Mesenchymal stem cell (in vitro differentiated cells and primary cell): ENCODE measurements at regions not wholly inside any gene's neighbourhood (a gene's known extent, or its start where the extent isn't known, plus 50 kb on each side); places are given as distances from the start of the nearest gene placed in this dataset.
A peak's percentile ranks its signal among the peaks of the same experiment; 100 is the strongest.

ENCODE experiments used
- DNase-seq: peaks from one replicate; pipeline ENCODE4 v3.0.0-alpha.2; 2013
- H2AFZ ChIP-seq: one replicate; pipeline ENCODE4 v1.6.1; 2013; ENCODE audit warnings: low read depth, mild to moderate bottlenecking, control low read depth, inconsistent platforms, low read length, moderate library complexity
- H2AK5ac ChIP-seq: 2 replicates; pipeline ENCODE4 v1.6.1; 2013; ENCODE audit warnings: low read length, moderate library complexity, mild to moderate bottlenecking, inconsistent platforms; ENCODE audit not compliant: severe bottlenecking
- H2BK120ac ChIP-seq: one replicate; pipeline ENCODE4 v1.6.1; 2013; ENCODE audit warnings: low read depth, mild to moderate bottlenecking, inconsistent platforms, low read length, moderate library complexity
- H2BK12ac ChIP-seq, 2 experiments: one replicate each; pipeline ENCODE4 v1.6.1; 2013; ENCODE audit warnings: inconsistent platforms in 2 of 2, low read length in 2 of 2, mild to moderate bottlenecking in 2 of 2, moderate library complexity in 2 of 2, control low read depth in 1 of 2
- H2BK15ac ChIP-seq: one replicate; pipeline ENCODE4 v1.6.1; 2013; ENCODE audit warnings: mild to moderate bottlenecking, low read depth, inconsistent platforms; ENCODE audit not compliant: poor library complexity, severe bottlenecking
- H2BK5ac ChIP-seq: 2 replicates; pipeline ENCODE4 v1.6.1; 2013; ENCODE audit warnings: low read depth, mild to moderate bottlenecking, low read length, control low read depth, inconsistent platforms; ENCODE audit not compliant: poor library complexity, severe bottlenecking
- H3K14ac ChIP-seq, 2 experiments: one replicate each; pipeline ENCODE4 v1.6.1; 2013; ENCODE audit warnings: inconsistent platforms in 2 of 2, low read length in 2 of 2, control low read depth in 1 of 2, mild to moderate bottlenecking in 1 of 2, moderate library complexity in 1 of 2
- H3K18ac ChIP-seq, 2 experiments: one replicate each; pipeline ENCODE4 v1.6.1; 2013; ENCODE audit warnings: inconsistent platforms in 2 of 2, low read length in 2 of 2, control low read depth in 1 of 2, low read depth in 1 of 2, mild to moderate bottlenecking in 1 of 2
- H3K23ac ChIP-seq, 2 experiments: one replicate each; pipeline ENCODE4 v1.6.1; 2013; ENCODE audit warnings: inconsistent platforms in 2 of 2, low read length in 2 of 2, mild to moderate bottlenecking in 2 of 2, moderate library complexity in 2 of 2, control low read depth in 1 of 2
- H3K27ac ChIP-seq: 2 replicates; pipeline ENCODE4 v1.5.1; 2013; ENCODE audit warnings: mild to moderate bottlenecking, moderate library complexity, low read length, control low read depth, inconsistent platforms; ENCODE audit not compliant: poor library complexity, severe bottlenecking
- H3K27me3 ChIP-seq, 2 experiments: 2 replicates each; pipeline versions ENCODE4 v1.6.1 to v1.7.0; 2013; ENCODE audit warnings: low read length in 2 of 2, mild to moderate bottlenecking in 2 of 2, moderate library complexity in 2 of 2, control low read depth in 1 of 2, inconsistent platforms in 1 of 2; ENCODE audit not compliant: control insufficient read depth in 1 of 2, insufficient read depth in 1 of 2
- H3K36me3 ChIP-seq, 2 experiments: 2 replicates each; pipeline versions ENCODE4 v1.6.1 to v1.7.0; 2013; ENCODE audit warnings: low read length in 2 of 2, control low read depth in 1 of 2, inconsistent platforms in 1 of 2, low read depth in 1 of 2, mild to moderate bottlenecking in 1 of 2; ENCODE audit not compliant: insufficient read depth in 2 of 2, control insufficient read depth in 1 of 2
- H3K4ac ChIP-seq, 2 experiments: one replicate each; pipeline ENCODE4 v1.6.1; 2013; ENCODE audit warnings: inconsistent platforms in 2 of 2, low read length in 2 of 2, mild to moderate bottlenecking in 2 of 2, moderate library complexity in 2 of 2, control low read depth in 1 of 2, low read depth in 1 of 2
- H3K4me1 ChIP-seq: 2 replicates; pipeline ENCODE4 v1.6.1; 2013; ENCODE audit warnings: low read depth, low read length, control low read depth; ENCODE audit not compliant: control insufficient read depth, insufficient read depth
- H3K4me2 ChIP-seq: 2 replicates; pipeline ENCODE4 v1.6.1; 2013; ENCODE audit warnings: low read length, mild to moderate bottlenecking, inconsistent platforms; ENCODE audit not compliant: poor library complexity, severe bottlenecking
- H3K4me3 ChIP-seq, 2 experiments: 2 replicates each; pipeline versions ENCODE4 v1.5.1 to v1.7.0; 2013; ENCODE audit warnings: low read length in 2 of 2, mild to moderate bottlenecking in 2 of 2, control low read depth in 1 of 2, low read depth in 1 of 2; ENCODE audit not compliant: insufficient read depth in 1 of 2
- H3K79me1 ChIP-seq: replicated peaks from 2 replicates; pipeline ENCODE4 v1.6.1; 2013; ENCODE audit warnings: mild to moderate bottlenecking, control low read depth, low read length, inconsistent platforms; ENCODE audit not compliant: poor library complexity, severe bottlenecking
- H3K9ac ChIP-seq: 2 replicates; pipeline ENCODE4 v1.7.0; 2013; ENCODE audit warnings: mild to moderate bottlenecking, low read length, moderate library complexity
- H3K9me3 ChIP-seq: 2 replicates; pipeline ENCODE4 v1.7.0; 2013; ENCODE audit warnings: mild to moderate bottlenecking, low read length; ENCODE audit not compliant: control insufficient read depth
- H4K8ac ChIP-seq: one replicate; pipeline ENCODE4 v1.6.1; 2013; ENCODE audit warnings: inconsistent platforms, mild to moderate bottlenecking, low read length, moderate library complexity
- H4K91ac ChIP-seq: one replicate; pipeline ENCODE4 v1.6.1; 2013; ENCODE audit warnings: mild to moderate bottlenecking, low read length, inconsistent platforms
- WGBS: methylation state at CpG from one replicate; pipeline ENCODE4 v1.1.7; 2013; ENCODE audit warnings: mixed read lengths; 5-methylcytosine and 5-hydroxymethylcytosine counted together

GRCh38 chr12:114955414-114956014, 271.5 kb upstream of the TBX3 start:
- H2AK5ac ChIP-seq: no peak overlapping the region
- H4K8ac ChIP-seq: no peak overlapping the region
- no peak overlapping the region for H3K14ac ChIP-seq
- no peak overlapping the region for H3K27ac ChIP-seq
- no peak overlapping the region for H3K4me2 ChIP-seq
- no peak overlapping the region for H3K23ac ChIP-seq
- 43% methylated on average over 2 of the region's 2 CpGs for WGBS
- H3K4me1 ChIP-seq: no peaks in the 10 kb centered on the region
- H2BK120ac ChIP-seq: no peak overlapping the region
- H3K79me1 ChIP-seq: no peaks in the 10 kb centered on the region
- no peak overlapping the region for H3K4ac ChIP-seq
- no peak overlapping the region for H2BK12ac ChIP-seq
- H3K18ac ChIP-seq: peak overlapping the region in 1 of 2 experiments; percentile 66
- peak overlapping the region; percentile 67 for H2BK15ac ChIP-seq
- H2AFZ ChIP-seq: no peak overlapping the region
- H2BK5ac ChIP-seq: no peak overlapping the region
- no peaks in the 10 kb centered on the region for H3K9me3 ChIP-seq
- H3K27me3 ChIP-seq: no peaks in the 10 kb centered on the region
- no peaks in the 10 kb centered on the region for H3K36me3 ChIP-seq
- H3K9ac ChIP-seq: no peak overlapping the region
- DNase-seq: peak; percentile 86
- no peak overlapping the region for H4K91ac ChIP-seq
- H3K4me3 ChIP-seq: no peak overlapping the region

DNA sequence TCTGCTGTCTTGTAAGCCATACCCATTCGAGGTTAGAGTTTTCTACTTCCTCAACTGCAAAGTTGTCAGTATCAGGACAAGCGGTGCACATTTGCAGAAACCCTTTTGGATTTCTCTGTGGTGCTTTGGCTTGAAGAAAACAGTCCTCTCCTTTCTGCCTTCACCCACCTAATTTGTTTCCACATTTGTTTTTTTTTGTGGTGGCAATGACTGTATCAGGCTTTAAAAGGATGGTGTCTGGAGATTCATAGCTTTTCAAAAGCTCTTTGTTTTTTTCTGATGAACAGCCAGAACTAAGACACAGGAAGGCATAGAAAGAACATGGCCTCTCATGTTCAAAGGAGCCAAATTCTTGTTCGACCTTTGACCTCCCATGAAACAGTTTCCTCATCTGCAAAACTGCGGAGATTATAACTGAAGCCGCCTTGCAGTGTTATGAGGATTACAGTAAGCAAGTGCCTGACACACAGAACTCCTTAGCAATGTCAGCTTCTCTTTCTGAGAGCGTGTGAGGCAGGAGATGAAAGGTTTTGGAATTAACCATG, 270.6 kb upstream of the TBX3 start:
- Histone ChIP-seq H2BK120ac (no peak overlapping the region), H3K79me1 (no peaks in the 10 kb centered on the region), H3K23ac (no peak overlapping the region), H3K9ac (no peak overlapping the region), H3K14ac (no peak overlapping the region), H3K27ac (no peak overlapping the region), H2AK5ac (no peak overlapping the region), H3K4me3 (no peak overlapping the region), H3K36me3 (no peaks in the 10 kb centered on the region), H2AFZ (no peak overlapping the region), H3K27me3 (no peaks in the 10 kb centered on the region), H4K91ac (no peak overlapping the region), H3K4ac (peak overlapping the region in 1 of 2 experiments; percentile 84), H3K18ac (peak overlapping the region in 1 of 2 experiments; percentile 10), H3K4me1 (no peaks in the 10 kb centered on the region), H2BK15ac (no peak overlapping the region), H4K8ac (no peak overlapping the region), H3K4me2 (no peak overlapping the region), H2BK12ac (peak overlapping the region in 1 of 2 experiments; percentile 52), H3K9me3 (no peaks in the 10 kb centered on the region), H2BK5ac (no peak overlapping the region)
- WGBS: 88% methylated on average over 5 of the region's 6 CpGs
- no peak for DNase-seq

GRCh38 chr12:114952573-114953271, 268.7 kb upstream of the TBX3 start:
- H3K18ac ChIP-seq: peak overlapping the region in 1 of 2 experiments; percentile 40
- DNase-seq: peak; percentile 23
- 73% methylated on average over 18 of the region's 18 CpGs for WGBS
- no peaks in the 10 kb centered on the region for H3K9me3 ChIP-seq
- H3K4me2 ChIP-seq: no peak overlapping the region
- H3K4ac ChIP-seq: peak overlapping the region in 1 of 2 experiments; percentile 24
- H3K14ac ChIP-seq: no peak overlapping the region
- no peak overlapping the region for H2BK5ac ChIP-seq
- peak overlapping the region; percentile 35 for H4K8ac ChIP-seq
- no peaks in the 10 kb centered on the region for H3K36me3 ChIP-seq
- no peak overlapping the region for H3K27ac ChIP-seq
- H2AFZ ChIP-seq: no peak overlapping the region
- no peaks in the 10 kb centered on the region for H3K4me1 ChIP-seq
- no peak overlapping the region for H3K4me3 ChIP-seq
- H3K79me1 ChIP-seq: no peaks in the 10 kb centered on the region
- no peak overlapping the region for H2AK5ac ChIP-seq
- H4K91ac ChIP-seq: no peak overlapping the region
- peak overlapping the region in 1 of 2 experiments; percentile 70 for H2BK12ac ChIP-seq
- H3K9ac ChIP-seq: no peak overlapping the region
- H3K23ac ChIP-seq: no peak overlapping the region
- no peak overlapping the region for H2BK120ac ChIP-seq
- no peaks in the 10 kb centered on the region for H3K27me3 ChIP-seq
- H2BK15ac ChIP-seq: no peak overlapping the region

DNA sequence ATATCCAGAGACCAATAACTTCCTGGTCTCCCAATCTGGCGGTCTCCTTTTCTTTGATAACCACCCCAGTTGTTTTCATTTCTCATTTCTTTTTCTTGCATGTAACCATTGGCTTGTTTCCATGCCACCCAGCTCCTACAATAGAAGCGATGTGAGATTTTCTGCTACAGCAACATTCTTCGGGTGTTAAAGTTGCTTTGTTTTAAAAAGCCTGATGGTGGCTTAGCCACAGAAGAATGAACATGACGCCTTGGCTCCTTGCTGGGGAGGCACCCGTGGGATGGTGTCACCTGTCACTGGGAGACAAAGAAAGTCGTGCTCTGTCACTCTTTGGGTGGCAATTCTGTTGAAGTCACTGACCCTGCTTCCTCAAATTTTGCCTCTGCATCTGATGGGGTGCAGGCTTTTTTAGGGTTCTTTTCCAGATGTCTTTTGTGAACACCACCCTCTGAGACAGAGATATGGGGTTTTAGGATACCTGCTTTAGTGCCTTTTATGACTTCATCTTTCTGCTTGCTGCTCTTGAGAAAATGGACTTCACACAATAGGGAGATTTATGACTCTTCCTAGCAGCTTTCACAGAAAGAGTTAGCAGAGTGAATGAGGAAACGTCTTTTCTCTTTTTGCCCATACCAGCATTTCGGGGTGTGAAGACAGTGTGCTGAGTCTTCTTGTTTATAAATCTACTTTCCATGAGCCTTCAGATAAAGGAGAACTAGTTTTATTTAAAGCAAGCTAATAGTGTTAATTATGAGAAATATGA, 265.3 kb upstream of the TBX3 start:
- Histone ChIP-seq H2AFZ (no peak overlapping the region), H2BK12ac (no peak overlapping the region), H3K27ac (no peak overlapping the region)

More for the DNA sequence above, 265.3 kb upstream of the TBX3 start:
- H3K4me2 ChIP-seq: no peak overlapping the region
- H2BK15ac ChIP-seq: no peak overlapping the region
- no peak overlapping the region for H2AK5ac ChIP-seq
- H3K14ac ChIP-seq: no peak overlapping the region
- no peaks in the 10 kb centered on the region for H3K9me3 ChIP-seq
- no peak overlapping the region for H4K91ac ChIP-seq
- no peak for DNase-seq
- H3K4ac ChIP-seq: no peak overlapping the region
- no peaks in the 10 kb centered on the region for H3K4me1 ChIP-seq
- no peak overlapping the region for H2BK5ac ChIP-seq
- H3K79me1 ChIP-seq: no peaks in the 10 kb centered on the region
- H3K27me3 ChIP-seq: no peaks in the 10 kb centered on the region
- no peak overlapping the region for H3K9ac ChIP-seq
- H3K36me3 ChIP-seq: no peaks in the 10 kb centered on the region
- H3K23ac ChIP-seq: no peak overlapping the region
- no peak overlapping the region for H2BK120ac ChIP-seq
- no peak overlapping the region for H3K18ac ChIP-seq
- 89% methylated on average over 7 of the region's 8 CpGs for WGBS
- no peak overlapping the region for H3K4me3 ChIP-seq
- no peak overlapping the region for H4K8ac ChIP-seq
